Endothelial cell of umbilical vein (primary cell): ENCODE measurements at regions not wholly inside any gene's neighbourhood (a gene's known extent, or its start where the extent isn't known, plus 50 kb on each side); places are given as distances from the start of the nearest gene placed in this dataset.

ENCODE experiments used
- BruUV-seq: library from RNA; stranded (reverse); fragments of 400-500 nt; replicated peaks from 2 replicates; lab custom pipeline; 2021; lab: Mats Ljungman, UMichigan
- CTCF ChIA-PET: fragments of 300-600, 350-600 bp; sonication (Branson Sonifier 250); formaldehyde crosslinking; loops from one replicate; lab custom pipeline; 2021; ENCODE audit warnings: antibody characterized with exemption, inconsistent platforms; lab: Charles Lee
- POLR2A ChIA-PET: fragments of 300-600, 350-600 bp; sonication (Branson Sonifier 250); formaldehyde crosslinking; loops from one replicate; lab custom pipeline; 2021; ENCODE audit warnings: antibody characterized with exemption, inconsistent platforms; lab: Charles Lee
- DNase-seq: peaks from one replicate; pipeline ENCODE4 v3.0.0-alpha.2; 2011; ENCODE audit warnings: low read depth, low spot score
- FAIRE-seq: peaks from 2 replicates; lab custom pipeline; 2011; peaks lifted over from hg19 to GRCh38; lab: Jason Lieb, UNC
- H2AFZ ChIP-seq: 2 replicates; pipeline ENCODE4 v1.6.0; 2012; ENCODE audit warnings: low read depth, low read length, control low read depth, inconsistent platforms
- H3K27ac ChIP-seq: 2 replicates; pipeline ENCODE4 v1.5.1; 2011; ENCODE audit warnings: low read depth, mild to moderate bottlenecking, control low read depth, low read length, moderate library complexity; ENCODE audit not compliant: insufficient read depth
- H3K27me3 ChIP-seq, 2 experiments: 2 replicates each; pipeline versions ENCODE4 v1.6.0 to v1.6.1; 2011; ENCODE audit warnings: low read length in 2 of 2, mixed read lengths in 1 of 2; ENCODE audit not compliant: control insufficient read depth in 2 of 2, insufficient read depth in 2 of 2
- H3K36me3 ChIP-seq, 2 experiments: 2 replicates in 1 of 2; 3 replicates in 1 of 2; pipeline ENCODE4 v1.5.1; 2011; ENCODE audit warnings: low read length in 2 of 2, mild to moderate bottlenecking in 1 of 2, moderate library complexity in 1 of 2; ENCODE audit not compliant: control insufficient read depth in 2 of 2, insufficient read depth in 2 of 2; ENCODE audit errors: extremely low read depth in 1 of 2
- H3K4me1 ChIP-seq: 3 replicates; pipeline ENCODE4 v1.5.1; 2011; ENCODE audit warnings: mild to moderate bottlenecking, low read length; ENCODE audit not compliant: control insufficient read depth, insufficient read depth; ENCODE audit errors: extremely low read depth
- H3K4me2 ChIP-seq: 2 replicates; pipeline ENCODE4 v1.6.1; 2011; ENCODE audit warnings: low read length, control low read depth, mixed read lengths; ENCODE audit not compliant: insufficient read depth
- H3K4me3 ChIP-seq, 3 experiments: fragments of 200-600 bp in 1 of 3; sonication (generic), shearing (Covaris generic) in 1 of 3; replicated peaks in 1 of 3; 2 replicates each; pipeline ENCODE4 v1.5.1; 2011 to 2016; ENCODE audit warnings: control low read depth in 3 of 3, low read length in 3 of 3, mild to moderate bottlenecking in 2 of 3, inconsistent platforms in 1 of 3, low read depth in 1 of 3, moderate library complexity in 1 of 3; ENCODE audit not compliant: insufficient read depth in 1 of 3
- H3K79me2 ChIP-seq: 2 replicates; pipeline ENCODE4 v1.6.0; 2012; ENCODE audit warnings: low read length, inconsistent platforms; ENCODE audit not compliant: control insufficient read depth, insufficient read depth
- H3K9ac ChIP-seq: replicated peaks from 2 replicates; pipeline ENCODE3; 2011; ENCODE audit warnings: low read length, control low read depth; ENCODE audit not compliant: insufficient read depth; ENCODE audit errors: extremely low read depth
- H3K9me1 ChIP-seq: replicated peaks from 3 replicates; pipeline ENCODE4 v1.6.0; 2011; ENCODE audit warnings: mild to moderate bottlenecking, low read length; ENCODE audit not compliant: control insufficient read depth, insufficient read depth; ENCODE audit errors: extremely low read depth
- H3K9me3 ChIP-seq: replicated peaks from 2 replicates; pipeline ENCODE4 v1.5.1; 2012; ENCODE audit warnings: low read length, inconsistent platforms; ENCODE audit not compliant: control insufficient read depth, insufficient read depth
- H4K20me1 ChIP-seq: replicated peaks from 2 replicates; pipeline ENCODE3; 2011; ENCODE audit warnings: mild to moderate bottlenecking, low read length; ENCODE audit not compliant: control insufficient read depth, insufficient read depth; ENCODE audit errors: extremely low read depth
- EZH2 ChIP-seq: IDR thresholded peaks from 2 replicates; pipeline ENCODE4 v1.6.1; 2012; ENCODE audit warnings: borderline replicate concordance, low read depth, mild to moderate bottlenecking, moderate library complexity, low read length, inconsistent platforms; ENCODE audit not compliant: severe bottlenecking
- FOS ChIP-seq: IDR thresholded peaks from 2 replicates; pipeline ENCODE4 v1.6.1; 2011; ENCODE audit warnings: mild to moderate bottlenecking, low read length, moderate library complexity, borderline replicate concordance; ENCODE audit not compliant: insufficient read depth
- GATA2 ChIP-seq: IDR thresholded peaks from 2 replicates; pipeline ENCODE4 v1.7.0; 2011; ENCODE audit warnings: low read depth, mild to moderate bottlenecking, moderate library complexity, mixed read lengths, low read length; ENCODE audit not compliant: insufficient read length, insufficient read depth
- JUN ChIP-seq: IDR thresholded peaks from 2 replicates; pipeline ENCODE4 v1.6.1; 2011; ENCODE audit warnings: borderline replicate concordance, low read depth; ENCODE audit not compliant: insufficient read length, insufficient read depth
- MYC ChIP-seq: IDR thresholded peaks from one replicate; pipeline ENCODE4 v1.6.1; 2011; ENCODE audit warnings: mild to moderate bottlenecking, low read depth, low read length
- POLR2A ChIP-seq: IDR thresholded peaks from 2 replicates; pipeline ENCODE4 v1.6.1; 2012; ENCODE audit warnings: low read depth, mild to moderate bottlenecking, control low read depth, low read length
- POLR2AphosphoS5 ChIP-seq: IDR thresholded peaks from 2 replicates; pipeline ENCODE4 v1.6.1; 2012; ENCODE audit warnings: low read depth, mild to moderate bottlenecking, control low read depth, low read length, moderate library complexity; ENCODE audit not compliant: insufficient read depth
- dilution Hi-C: fragments of 300-500 bp; cut with MboI; formaldehyde crosslinking; loops from one replicate; pipeline ENCODE4 v1.15.0; 2019; ENCODE audit warnings: low sequenced_read_pairs; ENCODE audit not compliant: extremely low pct_ligation_motif_present
- intact Hi-C: fragments of 100-400 bp; cut with micrococcal nuclease; formaldehyde crosslinking; loops from one replicate; pipeline ENCODE4 v1.10.0; 2022
- TF ChIP-seq, protein P1 (sequence below), 2 donors: IDR thresholded peaks; 1 replicate in 1 of 2; 2 replicates in 1 of 2; pipeline ENCODE4 v1.5.1; 2011; ENCODE audit warnings: low read length in 2 of 2, mild to moderate bottlenecking in 2 of 2, moderate library complexity in 2 of 2, control low read depth in 1 of 2, inconsistent platforms in 1 of 2, low read depth in 1 of 2; ENCODE audit not compliant: insufficient read depth in 1 of 2; ENCODE audit errors: extremely low read depth in 1 of 2

DNA sequence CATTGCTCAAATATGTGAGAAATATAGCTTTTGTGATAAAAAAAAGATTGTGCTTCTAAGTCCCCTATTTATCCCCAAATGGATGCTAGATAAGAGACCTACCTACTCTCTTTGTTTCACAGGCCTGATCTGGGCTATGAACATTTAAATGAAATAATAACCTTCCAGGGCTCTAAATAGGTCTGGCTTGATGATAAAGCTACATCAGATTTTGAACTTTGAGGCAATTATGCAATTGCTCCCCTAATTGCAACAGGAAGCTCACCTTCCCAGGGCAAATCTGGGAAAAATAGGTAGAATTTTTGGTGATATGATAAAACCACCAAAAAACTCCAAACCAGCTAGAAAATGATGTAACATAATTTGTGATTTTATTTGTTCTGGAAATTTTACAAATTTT, 624.5 kb downstream of the PKHD1 start:
- ChIA-PET POLR2A (no interaction called here), CTCF (no interaction called here)
- no peaks in the 10 kb centered on the region for H4K20me1 ChIP-seq
- H3K4me3 ChIP-seq: no peak overlapping the region
- no peaks in the 10 kb centered on the region for H3K36me3 ChIP-seq
- no peak overlapping the region for H3K9ac ChIP-seq
- no peaks in the 10 kb centered on the region for H3K4me1 ChIP-seq
- H3K9me1 ChIP-seq: no peaks in the 10 kb centered on the region
- no peak overlapping the region for H3K4me2 ChIP-seq
- intact Hi-C loops: no loop called here
- no peak overlapping the region for H3K27ac ChIP-seq
- peaks cover 3% of the 10 kb centered on the region for H3K9me3 ChIP-seq
- BruUV-seq: no TSS peak
- no peaks in the 10 kb centered on the region for H3K27me3 ChIP-seq
- TF ChIP-seq MYC: no peak
- no peak for TF ChIP-seq POLR2A
- TF ChIP-seq EZH2: no peak
- no peak for TF ChIP-seq GATA2
- TF ChIP-seq POLR2AphosphoS5: no peak
- TF ChIP-seq FOS: no peak
- TF ChIP-seq, protein P1, sequence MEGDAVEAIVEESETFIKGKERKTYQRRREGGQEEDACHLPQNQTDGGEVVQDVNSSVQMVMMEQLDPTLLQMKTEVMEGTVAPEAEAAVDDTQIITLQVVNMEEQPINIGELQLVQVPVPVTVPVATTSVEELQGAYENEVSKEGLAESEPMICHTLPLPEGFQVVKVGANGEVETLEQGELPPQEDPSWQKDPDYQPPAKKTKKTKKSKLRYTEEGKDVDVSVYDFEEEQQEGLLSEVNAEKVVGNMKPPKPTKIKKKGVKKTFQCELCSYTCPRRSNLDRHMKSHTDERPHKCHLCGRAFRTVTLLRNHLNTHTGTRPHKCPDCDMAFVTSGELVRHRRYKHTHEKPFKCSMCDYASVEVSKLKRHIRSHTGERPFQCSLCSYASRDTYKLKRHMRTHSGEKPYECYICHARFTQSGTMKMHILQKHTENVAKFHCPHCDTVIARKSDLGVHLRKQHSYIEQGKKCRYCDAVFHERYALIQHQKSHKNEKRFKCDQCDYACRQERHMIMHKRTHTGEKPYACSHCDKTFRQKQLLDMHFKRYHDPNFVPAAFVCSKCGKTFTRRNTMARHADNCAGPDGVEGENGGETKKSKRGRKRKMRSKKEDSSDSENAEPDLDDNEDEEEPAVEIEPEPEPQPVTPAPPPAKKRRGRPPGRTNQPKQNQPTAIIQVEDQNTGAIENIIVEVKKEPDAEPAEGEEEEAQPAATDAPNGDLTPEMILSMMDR (IDR thresholded peaks at IDR 0.05; ENCODE audit: extremely low read depth in 1 of 2, insufficient read depth in 1 of 2, low read depth in 1 of 2, low read length in 2 of 2): no peak
- TF ChIP-seq JUN: no peak
- DNase-seq (no peak), FAIRE-seq (no peak)
- dilution Hi-C loops: no loop called here
- H2AFZ ChIP-seq: no peak overlapping the region
- no peaks in the 10 kb centered on the region for H3K79me2 ChIP-seq
